ENCODE measurements at regions not wholly inside any gene's neighbourhood (a gene's known extent, or its start where the extent isn't known, plus 50 kb on each side); places are given as distances from the start of the nearest gene placed in this dataset.

DNA sequence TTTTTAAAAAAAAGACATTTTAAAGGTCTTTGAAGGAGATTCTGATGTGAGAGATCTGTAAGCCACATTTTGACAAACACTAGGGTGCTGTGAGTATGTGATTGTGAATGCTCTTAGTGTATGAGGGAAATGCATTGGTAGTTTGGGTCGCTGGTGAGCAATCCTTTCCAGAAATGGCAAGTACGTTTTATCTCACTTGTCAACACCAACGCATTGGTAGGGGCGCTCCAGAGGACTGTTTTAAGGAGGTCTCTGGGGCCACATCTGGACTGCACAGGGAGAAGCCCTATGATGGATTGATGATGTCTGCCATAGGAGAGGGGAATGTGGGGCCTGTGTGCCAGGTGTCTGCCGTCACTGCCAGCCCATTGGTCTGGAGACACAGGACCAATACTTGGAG is 522.6 kb downstream of the BNC2 start:
- TF ChIP-seq, protein P1, sequence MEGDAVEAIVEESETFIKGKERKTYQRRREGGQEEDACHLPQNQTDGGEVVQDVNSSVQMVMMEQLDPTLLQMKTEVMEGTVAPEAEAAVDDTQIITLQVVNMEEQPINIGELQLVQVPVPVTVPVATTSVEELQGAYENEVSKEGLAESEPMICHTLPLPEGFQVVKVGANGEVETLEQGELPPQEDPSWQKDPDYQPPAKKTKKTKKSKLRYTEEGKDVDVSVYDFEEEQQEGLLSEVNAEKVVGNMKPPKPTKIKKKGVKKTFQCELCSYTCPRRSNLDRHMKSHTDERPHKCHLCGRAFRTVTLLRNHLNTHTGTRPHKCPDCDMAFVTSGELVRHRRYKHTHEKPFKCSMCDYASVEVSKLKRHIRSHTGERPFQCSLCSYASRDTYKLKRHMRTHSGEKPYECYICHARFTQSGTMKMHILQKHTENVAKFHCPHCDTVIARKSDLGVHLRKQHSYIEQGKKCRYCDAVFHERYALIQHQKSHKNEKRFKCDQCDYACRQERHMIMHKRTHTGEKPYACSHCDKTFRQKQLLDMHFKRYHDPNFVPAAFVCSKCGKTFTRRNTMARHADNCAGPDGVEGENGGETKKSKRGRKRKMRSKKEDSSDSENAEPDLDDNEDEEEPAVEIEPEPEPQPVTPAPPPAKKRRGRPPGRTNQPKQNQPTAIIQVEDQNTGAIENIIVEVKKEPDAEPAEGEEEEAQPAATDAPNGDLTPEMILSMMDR (IDR thresholded peaks at IDR 0.05; ENCODE audit: low read depth, low read length) = no peak
- no peak for TF ChIP-seq EZH2phosphoT487 (IDR thresholded peaks at IDR 0.05; ENCODE audit: low read depth)

Data from OCI-LY3 (cell line).